Retinal pigment epithelial cell (primary cell): ENCODE measurements at regions not wholly inside any gene's neighbourhood (a gene's known extent, or its start where the extent isn't known, plus 50 kb on each side); places are given as distances from the start of the nearest gene placed in this dataset.
A peak's percentile ranks its signal among the peaks of the same experiment; 100 is the strongest.

ENCODE experiments used
- DNase-seq: peaks from one replicate; pipeline ENCODE4 v3.0.0-alpha.2; 2010; ENCODE audit warnings: low read depth
- H3K4me3 ChIP-seq: 2 replicates; pipeline ENCODE4 v1.5.1; 2011; ENCODE audit warnings: mild to moderate bottlenecking, low read length, control low read depth, moderate library complexity
- CTCF ChIP-seq: conservative IDR thresholded peaks from 2 replicates; pipeline ENCODE4 v1.5.1; 2011; ENCODE audit warnings: low read depth, low read length, control low read depth, inconsistent platforms

- no peak for TF ChIP-seq CTCF
These were observed 859.3 kb upstream of the AMOT start for GRCh38 chrX:113699939-113700338.

GRCh38 chrX:113675278-113675677 is 834.6 kb upstream of the AMOT start:
- H3K4me3 ChIP-seq, result no peak overlapping the region
- no peak for TF ChIP-seq CTCF
- no peak for DNase-seq

More at GRCh38 chrX:113699939-113700338, 859.3 kb upstream of the AMOT start:
- no peak for DNase-seq
- no peak overlapping the region for H3K4me3 ChIP-seq

GRCh38 chrX:113651306-113651705 is 810.7 kb upstream of the AMOT start:
- no peak for TF ChIP-seq CTCF
- H3K4me3 ChIP-seq, result no peak overlapping the region
- no peak for DNase-seq

GRCh38 chrX:113644426-113644825 is 803.8 kb upstream of the AMOT start:
- DNase-seq, result no peak
- no peak for TF ChIP-seq CTCF
- H3K4me3 ChIP-seq, result no peak overlapping the region

GRCh38 chrX:113634565-113634964 is 793.9 kb upstream of the AMOT start:
- DNase-seq, result no peak
- no peak for TF ChIP-seq CTCF
- no peak overlapping the region for H3K4me3 ChIP-seq

- no peak for TF ChIP-seq CTCF
- no peak overlapping the region for H3K4me3 ChIP-seq
- peak; percentile 62 for DNase-seq
These were observed 788.7 kb upstream of the AMOT start for GRCh38 chrX:113629326-113629725.

- no peak overlapping the region for H3K4me3 ChIP-seq
- TF ChIP-seq CTCF, result no peak
- DNase-seq, result peak; percentile 45
These were observed 753.7 kb upstream of the AMOT start for GRCh38 chrX:113594123-113594841.
